ENCODE measurements at regions not wholly inside any gene's neighbourhood (a gene's known extent, or its start where the extent isn't known, plus 50 kb on each side); places are given as distances from the start of the nearest gene placed in this dataset.

- no peak for TF ChIP-seq CTCF (IDR thresholded peaks at IDR 0.05)
- no peak for TF ChIP-seq EZH2 (IDR thresholded peaks at IDR 0.05; ENCODE audit: borderline replicate concordance, insufficient read depth, low read depth, low read length, poor library complexity, severe bottlenecking)
Observed at GRCh38 chr5:26666371-26666770, 372.0 kb downstream of the CDH9 start.

Data from B cell (primary cell).